Psoas muscle (tissue), 7 donors: ENCODE measurements at regions not wholly inside any gene's neighbourhood (a gene's known extent, or its start where the extent isn't known, plus 50 kb on each side); places are given as distances from the start of the nearest gene placed in this dataset.

ENCODE experiments used
- ATAC-seq, 4 donors: fragments of 200-7000 bp; cut with Tn5 transposase; one replicate each; pipeline ENCODE4 v1.9.1; 2020; ENCODE audit warnings: moderate library complexity in 3 of 4, mild to moderate bottlenecking in 2 of 4
- DNase-seq, 2 donors: peaks; one replicate each; pipeline ENCODE4 v3.0.0-alpha.2; 2020
- H3K27ac ChIP-seq: fragments of 200-600 bp; one replicate; pipeline ENCODE4 v1.8.0; 2022
- H3K27me3 ChIP-seq, 3 donors: fragments of 200-600 bp in 1 of 3; one replicate each; pipeline versions ENCODE4 v1.6.1 to v1.8.0; 2013 to 2022; ENCODE audit warnings: low read length in 2 of 3, mild to moderate bottlenecking in 2 of 3, moderate library complexity in 1 of 3; ENCODE audit not compliant: insufficient read depth in 3 of 3
- H3K36me3 ChIP-seq, 2 donors: fragments of 200-600 bp in 1 of 2; one replicate each; pipeline versions ENCODE4 v1.6.1 to v1.8.0; 2013 to 2022; ENCODE audit warnings: low read depth in 1 of 2, mild to moderate bottlenecking in 1 of 2, moderate library complexity in 1 of 2; ENCODE audit not compliant: insufficient read depth in 1 of 2
- H3K4me1 ChIP-seq: fragments of 200-600 bp; one replicate; pipeline ENCODE4 v1.8.0; 2022
- H3K4me3 ChIP-seq: fragments of 200-600 bp; one replicate; pipeline ENCODE4 v1.8.0; 2022; ENCODE audit warnings: mild to moderate bottlenecking
- H3K9me3 ChIP-seq: fragments of 200-600 bp; one replicate; pipeline ENCODE4 v1.8.0; 2022
- WGBS, 3 donors: extraction: QIAGEN DNeasy Blood & Tissue Kit; methylation state at CpG; one replicate each; pipeline versions ENCODE4 v1.1.6 to v1.1.7; 2013; 5-methylcytosine and 5-hydroxymethylcytosine counted together
- intact Hi-C, 2 donors: fragments of 100-400 bp; cut with DNase I; formaldehyde crosslinking; loops; one replicate each; pipeline versions ENCODE4 v1.11.0 to v1.14.2; 2022
- TF ChIP-seq, protein P1 (sequence below): fragments of 200-600 bp; IDR thresholded peaks from one replicate; pipeline ENCODE4 v1.8.0; 2022; ENCODE audit warnings: antibody characterized with exemption
- donor health status: healthy with polysubstance abuse.
- donor health status: DM: no; HTN: no; CAD: no; lungs with moderate emphysema.
- donor health status: Bipolar disorder and iron deficiency.
- donor health status: healthy.
- donor health status: DM: yes; HTN: yes; CAD: no.
- donor health status: DM: no; HTN: no; CAD: no.
- donor health status: DM: yes; HTN: yes; CAD: no.

DNA sequence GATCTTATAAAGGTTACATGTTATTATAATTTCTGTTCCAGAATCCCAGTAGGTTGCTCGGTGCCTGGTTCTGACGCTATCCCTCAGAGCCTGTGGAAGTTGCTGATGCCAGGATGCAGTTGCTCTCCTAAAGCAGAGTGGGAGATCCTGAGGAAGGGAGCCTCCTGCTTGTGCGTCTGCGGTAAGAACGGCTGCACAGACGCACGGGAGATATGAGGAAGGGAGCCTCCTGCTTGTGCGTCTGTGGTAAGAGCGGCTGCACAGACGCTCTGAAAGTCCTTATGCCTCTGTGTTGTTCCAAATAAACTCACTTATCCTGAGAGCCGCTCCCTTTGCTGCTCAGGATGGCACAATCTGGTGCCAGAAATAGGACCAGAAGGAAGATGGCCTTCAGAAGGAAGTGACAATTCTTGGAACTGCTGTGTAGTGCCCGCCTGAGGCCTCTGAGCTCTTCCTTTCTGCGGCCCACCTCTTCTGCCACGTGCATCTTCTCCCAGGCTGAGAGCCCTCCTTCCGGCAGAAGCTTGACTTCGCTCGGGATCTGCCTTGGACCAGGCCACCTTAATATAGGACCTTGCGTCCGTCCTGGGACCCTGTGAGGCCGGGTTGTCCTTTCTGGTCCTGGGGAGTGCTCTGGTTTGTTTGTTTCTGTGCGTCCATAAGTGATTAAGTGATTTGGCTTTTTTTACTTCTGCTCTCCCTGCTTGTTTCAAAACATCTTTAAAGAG, 89.5 kb downstream of the RTP5 start:
- H3K4me3 ChIP-seq, result no peak overlapping the region
- TF ChIP-seq, protein P1, sequence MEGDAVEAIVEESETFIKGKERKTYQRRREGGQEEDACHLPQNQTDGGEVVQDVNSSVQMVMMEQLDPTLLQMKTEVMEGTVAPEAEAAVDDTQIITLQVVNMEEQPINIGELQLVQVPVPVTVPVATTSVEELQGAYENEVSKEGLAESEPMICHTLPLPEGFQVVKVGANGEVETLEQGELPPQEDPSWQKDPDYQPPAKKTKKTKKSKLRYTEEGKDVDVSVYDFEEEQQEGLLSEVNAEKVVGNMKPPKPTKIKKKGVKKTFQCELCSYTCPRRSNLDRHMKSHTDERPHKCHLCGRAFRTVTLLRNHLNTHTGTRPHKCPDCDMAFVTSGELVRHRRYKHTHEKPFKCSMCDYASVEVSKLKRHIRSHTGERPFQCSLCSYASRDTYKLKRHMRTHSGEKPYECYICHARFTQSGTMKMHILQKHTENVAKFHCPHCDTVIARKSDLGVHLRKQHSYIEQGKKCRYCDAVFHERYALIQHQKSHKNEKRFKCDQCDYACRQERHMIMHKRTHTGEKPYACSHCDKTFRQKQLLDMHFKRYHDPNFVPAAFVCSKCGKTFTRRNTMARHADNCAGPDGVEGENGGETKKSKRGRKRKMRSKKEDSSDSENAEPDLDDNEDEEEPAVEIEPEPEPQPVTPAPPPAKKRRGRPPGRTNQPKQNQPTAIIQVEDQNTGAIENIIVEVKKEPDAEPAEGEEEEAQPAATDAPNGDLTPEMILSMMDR, result no peak
- no peaks in the 10 kb centered on the region for H3K9me3 ChIP-seq
- peaks cover 0 to 5% (median 0%) of the 10 kb centered on the region in 3 donors for H3K27me3 ChIP-seq
- ATAC-seq (no peak), DNase-seq (no peak)
- no peaks in the 10 kb centered on the region for H3K36me3 ChIP-seq
- WGBS, 3 donors, result 86 to 90% (median 87%) methylated on average over 21 of the region's 21 CpGs
- H3K4me1 ChIP-seq, result no peaks in the 10 kb centered on the region
- intact Hi-C loops, result no loop called here
- no peak overlapping the region for H3K27ac ChIP-seq

DNA sequence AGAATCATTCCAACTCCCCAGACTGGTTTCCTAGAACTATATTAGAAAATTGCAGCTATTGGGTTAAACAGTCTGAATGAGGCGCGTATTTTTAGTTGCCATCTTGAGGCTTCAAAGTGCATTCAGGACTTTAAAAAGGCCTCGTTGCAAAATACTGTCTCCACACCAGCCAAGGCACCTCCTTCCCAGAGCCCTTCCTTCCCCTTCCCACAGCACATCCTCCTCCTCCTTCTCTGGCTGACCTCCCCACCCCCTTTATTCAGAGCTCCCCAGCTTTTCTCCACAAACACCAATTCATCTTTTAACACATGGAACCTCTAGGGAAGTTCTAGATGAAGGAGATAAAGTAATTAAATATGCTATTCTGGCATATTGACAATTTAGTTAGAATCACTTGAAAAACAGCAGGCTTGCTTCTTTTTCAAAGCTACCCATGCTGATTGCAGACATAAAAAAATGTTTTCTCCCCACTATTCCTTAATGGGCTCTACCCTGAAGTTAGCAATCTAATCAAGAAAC, 90.3 kb downstream of the RTP5 start:
- no peak overlapping the region for H3K27ac ChIP-seq
- TF ChIP-seq, protein P1, result no peak
- 68 to 69% (median 69%) methylated on average over 3 of the region's 3 CpGs for WGBS, 3 donors
- intact Hi-C loops, result no loop called here
- H3K36me3 ChIP-seq, result no peaks in the 10 kb centered on the region
- no peaks in the 10 kb centered on the region for H3K4me1 ChIP-seq
- no peak for DNase-seq
- no peaks in the 10 kb centered on the region for H3K9me3 ChIP-seq
- no peak overlapping the region for H3K4me3 ChIP-seq
- no peak for ATAC-seq
- H3K27me3 ChIP-seq, result peaks cover 0 to 5% (median 0%) of the 10 kb centered on the region in 3 donors

DNA sequence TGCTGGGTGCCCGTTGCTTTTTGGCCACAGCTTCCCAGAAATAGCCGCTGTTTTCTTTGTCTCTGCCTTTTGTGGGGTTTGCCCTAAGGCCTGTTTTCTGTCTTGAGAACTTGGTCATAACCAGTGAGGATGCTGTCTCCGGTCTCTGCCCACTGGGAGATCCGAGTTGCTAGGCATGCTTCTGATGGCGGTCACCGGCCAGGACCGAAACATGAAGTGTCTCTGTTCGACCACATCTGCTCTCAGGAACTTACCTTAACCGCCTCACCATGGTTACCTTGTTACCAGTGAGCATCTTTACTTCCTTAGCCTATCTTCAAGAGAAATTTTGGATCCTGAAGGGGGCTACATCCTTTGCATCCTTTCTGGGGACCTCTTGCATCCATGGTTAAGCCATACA, 91.9 kb downstream of the RTP5 start:
- WGBS, 3 donors, result 88 to 93% (median 91%) methylated on average over 9 of the region's 9 CpGs
- H3K4me1 ChIP-seq, result no peaks in the 10 kb centered on the region
- ATAC-seq (no peak), DNase-seq (no peak)
- H3K36me3 ChIP-seq, result no peaks in the 10 kb centered on the region
- intact Hi-C loops, result no loop called here
- H3K27me3 ChIP-seq, result peaks cover 0 to 5% (median 0%) of the 10 kb centered on the region in 3 donors
- H3K27ac ChIP-seq, result no peak overlapping the region
- no peak overlapping the region for H3K4me3 ChIP-seq
- TF ChIP-seq, protein P1, result no peak
- no peaks in the 10 kb centered on the region for H3K9me3 ChIP-seq

DNA sequence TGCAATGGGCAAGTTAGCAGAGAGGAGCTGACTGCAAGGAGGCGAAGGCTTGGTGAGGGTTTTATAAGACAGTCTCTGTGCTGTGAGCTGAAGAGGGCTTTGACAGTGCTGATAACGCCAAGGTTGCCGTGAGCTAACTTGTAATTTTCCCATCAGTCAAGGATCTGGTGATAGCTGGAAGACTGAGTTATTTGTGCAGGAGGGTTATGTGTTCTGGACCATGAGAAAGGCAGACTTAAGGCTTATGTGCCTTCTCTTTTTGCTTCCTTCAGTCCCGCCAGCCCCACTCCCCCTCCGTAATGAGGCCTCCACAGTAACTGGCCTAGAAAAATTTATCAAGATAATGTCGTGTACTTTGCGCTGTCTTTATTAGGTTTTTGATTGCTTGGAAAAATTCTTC, 94.6 kb downstream of the RTP5 start:
- Histone ChIP-seq H3K9me3 (no peaks in the 10 kb centered on the region), H3K27ac (no peak overlapping the region), H3K27me3 (peaks cover 0 to 5% (median 0%) of the 10 kb centered on the region in 3 donors), H3K36me3 (no peaks in the 10 kb centered on the region), H3K4me1 (no peaks in the 10 kb centered on the region), H3K4me3 (no peak overlapping the region)
- no peak for DNase-seq
- intact Hi-C loops, result no loop called here
- no peak for ATAC-seq
- WGBS, 3 donors, result 94 to 96% (median 94%) methylated on average over 7 of the region's 7 CpGs
- TF ChIP-seq, protein P1, result no peak
